Thyroid gland (tissue), 4 donors: ENCODE measurements at regions not wholly inside any gene's neighbourhood (a gene's known extent, or its start where the extent isn't known, plus 50 kb on each side); places are given as distances from the start of the nearest gene placed in this dataset.

Experiments used
- DNase-seq, 2 donors: peaks; one replicate each; pipeline ENCODE4 v3.0.0-alpha.2; 2019
- H3K27ac ChIP-seq, 3 donors: fragments of 200-600 bp; sonication (generic); 1 replicate in 2 of 3; 2 replicates in 1 of 3; pipeline ENCODE4 v1.5.1; 2016 to 2019; ENCODE audit warnings: mild to moderate bottlenecking in 1 of 3, moderate library complexity in 1 of 3
- H3K27me3 ChIP-seq: fragments of 200-600 bp; sonication (generic); one replicate; pipeline ENCODE4 v1.5.1; 2019
- H3K36me3 ChIP-seq, 2 donors: fragments of 200-600 bp; sonication (generic); one replicate each; pipeline ENCODE4 v1.5.1; 2016 to 2019
- H3K4me1 ChIP-seq, 2 donors: fragments of 200-600 bp; sonication (generic); one replicate each; pipeline ENCODE4 v1.5.1; 2017 to 2019
- H3K4me3 ChIP-seq, 3 donors: fragments of 200-600 bp; sonication (generic); replicated peaks in 1 of 3; 1 replicate in 2 of 3; 2 replicates in 1 of 3; pipeline ENCODE4 v1.5.1; 2016; ENCODE audit warnings: mild to moderate bottlenecking in 1 of 3
- H3K9me3 ChIP-seq: fragments of 200-600 bp; sonication (generic); one replicate; pipeline ENCODE4 v1.5.1; 2017
- CTCF ChIP-seq, 6 experiments: fragments of 200-600 bp in 3 of 6; fragments of 450-650 bp in 3 of 6; sonication (generic) in 3 of 6; IDR thresholded peaks; one replicate each; pipeline ENCODE4 v1.5.1; 2016 to 2019; ENCODE audit warnings: antibody characterized with exemption in 6 of 6, mild to moderate bottlenecking in 2 of 6, inconsistent platforms in 1 of 6, moderate library complexity in 1 of 6
- POLR2A ChIP-seq, 2 donors: fragments of 450-650 bp; IDR thresholded peaks; one replicate each; pipeline ENCODE4 v1.6.1; 2017; ENCODE audit warnings: antibody characterized with exemption in 2 of 2, mild to moderate bottlenecking in 2 of 2, moderate library complexity in 1 of 2
- WGBS, 2 donors: methylation state at CpG; one replicate each; pipeline ENCODE4 v1.1.5; 2017; 5-methylcytosine and 5-hydroxymethylcytosine counted together
- intact Hi-C: fragments of 100-400 bp; cut with DNase I; formaldehyde crosslinking; loops from one replicate; pipeline ENCODE4 v1.15.1; 2023

- no peaks in the 10 kb centered on the region for H3K36me3 ChIP-seq
- H3K4me1 ChIP-seq, result no peaks in the 10 kb centered on the region
- no peaks in the 10 kb centered on the region for H3K27me3 ChIP-seq
- no peaks in the 10 kb centered on the region for H3K9me3 ChIP-seq
- no peak overlapping the region for H3K27ac ChIP-seq
- 78 to 88% methylated on average over 5 of the region's 5 CpGs for WGBS, 2 donors
- no peak overlapping the region for H3K4me3 ChIP-seq
- no peak for TF ChIP-seq CTCF (IDR thresholded peaks at IDR 0.05)
- TF ChIP-seq POLR2A (IDR thresholded peaks at IDR 0.05), result no peak
- intact Hi-C loops, result no loop called here
- DNase-seq, result no peak
Observed at GRCh38 chr1:116185161-116185701, 74.0 kb downstream of the MAB21L3 start.

GRCh38 chr1:116189481-116189880, 78.3 kb downstream of the MAB21L3 start:
- peaks cover 0 to under 1% of the 10 kb centered on the region in 2 donors for H3K4me1 ChIP-seq
- H3K27ac ChIP-seq, result no peak overlapping the region
- WGBS, 2 donors, result 91 to 92% methylated on average over 3 of the region's 3 CpGs
- no peak for DNase-seq
- TF ChIP-seq POLR2A (IDR thresholded peaks at IDR 0.05), result no peak
- TF ChIP-seq CTCF (IDR thresholded peaks at IDR 0.05), result no peak
- no peaks in the 10 kb centered on the region for H3K27me3 ChIP-seq
- no peak overlapping the region for H3K4me3 ChIP-seq
- H3K36me3 ChIP-seq, result no peaks in the 10 kb centered on the region
- H3K9me3 ChIP-seq, result no peaks in the 10 kb centered on the region
- intact Hi-C loops, result no loop called here

GRCh38 chr1:116191294-116191693, 80.1 kb downstream of the MAB21L3 start:
- no peak for DNase-seq
- TF ChIP-seq CTCF (IDR thresholded peaks at IDR 0.05) (no peak), POLR2A (IDR thresholded peaks at IDR 0.05) (no peak)
- intact Hi-C loops, result no loop called here

GRCh38 chr1:116193768-116194167, 82.6 kb downstream of the MAB21L3 start:
- intact Hi-C loops, result no loop called here
- Histone ChIP-seq H3K36me3 (no peaks in the 10 kb centered on the region), H3K27me3 (no peaks in the 10 kb centered on the region), H3K9me3 (no peaks in the 10 kb centered on the region), H3K27ac (no peak overlapping the region), H3K4me3 (no peak overlapping the region), H3K4me1 (peaks cover 8 to 10% of the 10 kb centered on the region in 2 donors)
- DNase-seq, result no peak
- WGBS, 2 donors, result 97 to 99% methylated on average over 2 of the region's 2 CpGs
- TF ChIP-seq POLR2A (IDR thresholded peaks at IDR 0.05) (no peak), CTCF (IDR thresholded peaks at IDR 0.05) (no peak)

More at GRCh38 chr1:116191294-116191693, 80.1 kb downstream of the MAB21L3 start:
- 93 to 95% methylated on average over 2 of the region's 2 CpGs for WGBS, 2 donors
- Histone ChIP-seq H3K4me3 (no peak overlapping the region), H3K27me3 (no peaks in the 10 kb centered on the region), H3K27ac (no peak overlapping the region), H3K9me3 (no peaks in the 10 kb centered on the region), H3K36me3 (no peaks in the 10 kb centered on the region), H3K4me1 (peaks cover 8 to 10% of the 10 kb centered on the region in 2 donors)

- no peak for DNase-seq
- peak overlapping the region in 1 of 3 donors; percentile 39 for H3K27ac ChIP-seq
- no peaks in the 10 kb centered on the region for H3K36me3 ChIP-seq
- H3K4me3 ChIP-seq, result no peak overlapping the region
- TF ChIP-seq POLR2A (IDR thresholded peaks at IDR 0.05), result no peak
- TF ChIP-seq CTCF (IDR thresholded peaks at IDR 0.05), result no peak
- H3K9me3 ChIP-seq, result no peaks in the 10 kb centered on the region
- intact Hi-C loops, result no loop called here
- 74 to 78% methylated on average over 1 of the region's 1 CpG for WGBS, 2 donors
- no peaks in the 10 kb centered on the region for H3K27me3 ChIP-seq
- peaks cover 8 to 10% of the 10 kb centered on the region in 2 donors for H3K4me1 ChIP-seq
Observed at GRCh38 chr1:116194568-116194967, 83.4 kb downstream of the MAB21L3 start.
